HepG2 (cell line): ENCODE measurements at regions not wholly inside any gene's neighbourhood (a gene's known extent, or its start where the extent isn't known, plus 50 kb on each side); places are given as distances from the start of the nearest gene placed in this dataset.

Experiments
- ATAC-seq: fragments of 200-7000 bp; cut with Tn5 transposase; 3 replicates; pipeline ENCODE4 v1.9.1; 2020; ENCODE audit warnings: mild to moderate bottlenecking, moderate library complexity
- BruUV-seq: library from RNA; stranded (reverse); fragments of 400-500 nt; replicated peaks from 2 replicates; lab custom pipeline; 2021; lab: Mats Ljungman, UMichigan
- CTCF ChIA-PET: fragments of 300-600 bp; formaldehyde crosslinking; extraction: SDS; loops from one replicate; lab custom pipeline; 2021; ENCODE audit warnings: low total read pairs, inconsistent platforms, low intra/inter-chr PET ratio; lab: Yijun Ruan, JAX
- POLR2A ChIA-PET: fragments of 350-600 bp; sonication (Branson Sonifier 250); formaldehyde crosslinking; loops from one replicate; lab custom pipeline; 2020; ENCODE audit warnings: antibody characterized with exemption, inconsistent platforms; lab: Yijun Ruan, JAX
- DNase-seq: peaks from one replicate; pipeline ENCODE4 v3.0.0-alpha.2; 2015; ENCODE audit warnings: low spot score
- FAIRE-seq: peaks from 3 replicates; lab custom pipeline; 2011; peaks lifted over from hg19 to GRCh38; lab: Jason Lieb, UNC
- H2AFZ ChIP-seq: one replicate; pipeline ENCODE4 v1.6.1; 2011; ENCODE audit warnings: low read length, inconsistent platforms
- H3K27ac ChIP-seq: fragments of 300-600 bp; 3 replicates; pipeline ENCODE4 v1.8.0; 2011; ENCODE audit warnings: mixed run types, mild to moderate bottlenecking, mixed read lengths, low read length, inconsistent platforms; ENCODE audit not compliant: insufficient read depth; ENCODE audit errors: extremely low read length
- H3K27me3 ChIP-seq, 2 experiments: fragments of 200-600 bp in 1 of 2; 2 replicates in 1 of 2; 3 replicates in 1 of 2; pipeline versions ENCODE4 v1.6.0 to v1.8.0; 2011; ENCODE audit warnings: low read length in 2 of 2, mild to moderate bottlenecking in 2 of 2, moderate library complexity in 2 of 2, inconsistent platforms in 1 of 2; ENCODE audit not compliant: insufficient read depth in 2 of 2, control insufficient read depth in 1 of 2
- H3K36me3 ChIP-seq, 2 experiments: fragments of 200-600 bp in 1 of 2; replicated peaks in 1 of 2; 2 replicates in 1 of 2; 3 replicates in 1 of 2; pipeline versions ENCODE4 v1.5.1 to v1.8.0; 2011; ENCODE audit warnings: low read length in 2 of 2, inconsistent platforms in 1 of 2; ENCODE audit not compliant: insufficient read depth in 2 of 2, control insufficient read depth in 1 of 2
- H3K4me1 ChIP-seq: 2 replicates; pipeline ENCODE4 v1.5.1; 2012; ENCODE audit warnings: low read length, inconsistent platforms; ENCODE audit not compliant: insufficient read depth
- H3K4me2 ChIP-seq: 2 replicates; pipeline ENCODE4 v1.6.0; 2011; ENCODE audit warnings: low read depth, low read length, inconsistent platforms
- H3K4me3 ChIP-seq, 3 experiments: fragments of 200-600 bp in 1 of 3; sonication (generic), shearing (Covaris generic) in 1 of 3; replicated peaks in 1 of 3; 2 replicates each; pipeline ENCODE4 v1.5.1; 2011 to 2016; ENCODE audit warnings: low read length in 3 of 3, inconsistent platforms in 2 of 3, low read depth in 2 of 3, mild to moderate bottlenecking in 2 of 3, control low read depth in 1 of 3, mixed read lengths in 1 of 3; ENCODE audit not compliant: insufficient read depth in 1 of 3
- H3K79me2 ChIP-seq: one replicate; pipeline ENCODE4 v1.6.1; 2011; ENCODE audit warnings: low read length, inconsistent platforms; ENCODE audit not compliant: insufficient read depth
- H3K9ac ChIP-seq: 2 replicates; pipeline ENCODE4 v1.6.0; 2011; ENCODE audit warnings: mild to moderate bottlenecking, low read depth, low read length, inconsistent platforms; ENCODE audit not compliant: insufficient read depth
- H3K9me3 ChIP-seq: 2 replicates; pipeline ENCODE4 v1.5.1; 2012; ENCODE audit warnings: mild to moderate bottlenecking, low read length
- H4K20me1 ChIP-seq: 2 replicates; pipeline ENCODE4 v1.6.0; 2011; ENCODE audit warnings: inconsistent platforms, mild to moderate bottlenecking, low read length, moderate library complexity; ENCODE audit not compliant: insufficient read depth
- CBFB ChIP-seq: sonication (generic); formaldehyde crosslinking; IDR thresholded peaks from 2 replicates; pipeline ENCODE4 v1.4.0; 2020; ENCODE audit warnings: missing genetic modification reagents
- CBX5 ChIP-seq: sonication (generic); formaldehyde crosslinking; IDR thresholded peaks from 2 replicates; pipeline ENCODE4 v1.4.0; 2020; ENCODE audit warnings: missing genetic modification reagents, borderline replicate concordance
- IKZF1 ChIP-seq: fragments of 450-650 bp; IDR thresholded peaks from 2 replicates; pipeline ENCODE4 v1.7.1; 2016
- MED1 ChIP-seq: sonication (generic); formaldehyde crosslinking; IDR thresholded peaks from 2 replicates; pipeline ENCODE4 v1.4.0; 2020; ENCODE audit warnings: missing genetic modification reagents
- MZF1 ChIP-seq: sonication (generic); formaldehyde crosslinking; IDR thresholded peaks from 2 replicates; pipeline ENCODE4 v1.8.1; 2023; ENCODE audit warnings: mild to moderate bottlenecking, missing genetic modification reagents, borderline replicate concordance
- REXO4 ChIP-seq: sonication (generic); formaldehyde crosslinking; IDR thresholded peaks from 2 replicates; pipeline ENCODE4 v1.8.0; 2022; ENCODE audit warnings: missing genetic modification reagents, mild to moderate bottlenecking, borderline replicate concordance
- RXRB ChIP-seq: IDR thresholded peaks from 2 replicates; pipeline ENCODE4 v1.6.1; 2016; ENCODE audit warnings: borderline replicate concordance, missing genetic modification reagents, missing compliant biosample characterization
- ZBTB10 ChIP-seq: sonication (generic); formaldehyde crosslinking; IDR thresholded peaks from 2 replicates; pipeline ENCODE4 v1.4.0; 2020; ENCODE audit warnings: missing genetic modification reagents, borderline replicate concordance
- ZFAT ChIP-seq: sonication (generic); formaldehyde crosslinking; conservative IDR thresholded peaks from 2 replicates; pipeline ENCODE4 v1.8.1; 2023; ENCODE audit warnings: missing genetic modification reagents, inconsistent platforms
- ZFP82 ChIP-seq: sonication (generic); formaldehyde crosslinking; IDR thresholded peaks from 2 replicates; pipeline ENCODE4 v1.5.1; 2020; ENCODE audit warnings: mild to moderate bottlenecking, missing genetic modification reagents, borderline replicate concordance
- ZNF3 ChIP-seq: IDR thresholded peaks from 2 replicates; pipeline ENCODE4 v1.7.0; 2017; ENCODE audit warnings: inconsistent platforms
- ZNF709 ChIP-seq: sonication (generic); formaldehyde crosslinking; IDR thresholded peaks from 2 replicates; pipeline ENCODE4 v1.5.0; 2020; ENCODE audit warnings: mild to moderate bottlenecking, missing genetic modification reagents
- ZNF772 ChIP-seq: sonication (generic); formaldehyde crosslinking; IDR thresholded peaks from 2 replicates; pipeline ENCODE4 v1.5.0; 2020; ENCODE audit warnings: mild to moderate bottlenecking, missing genetic modification reagents
- WGBS: methylation state at CpG from one replicate; pipeline ENCODE4 v1.1.6; 2017; ENCODE audit warnings: low lambda C conversion rate; 5-methylcytosine and 5-hydroxymethylcytosine counted together
- in situ Hi-C: cut with HindIII; loops from 2 replicates; pipeline ENCODE4 v1.10.0; 2017; ENCODE audit warnings: low pct_unique_long_range_greater_than_20kb; ENCODE audit not compliant: extremely low pct_ligation_motif_present
- intact Hi-C: fragments of 100-400 bp; cut with micrococcal nuclease; formaldehyde crosslinking; loops from one replicate; pipeline ENCODE4 v1.10.0; 2022; ENCODE audit not compliant: unreplicated experiment
- TF ChIP-seq, protein P1 (sequence below): sonication (generic); formaldehyde crosslinking; IDR thresholded peaks from 2 replicates; pipeline ENCODE4 v1.8.0; 2022; ENCODE audit warnings: mild to moderate bottlenecking, missing genetic modification reagents; ENCODE audit not compliant: insufficient replicate concordance
- TF ChIP-seq, protein P2 (sequence below): IDR thresholded peaks from 2 replicates; pipeline ENCODE4 v1.6.1; 2012; ENCODE audit warnings: low read depth, low read length, improper control_type of control experiment

GRCh38 chr15:93730724-93731123, 500.6 kb upstream of the MCTP2 start:
- Histone ChIP-seq H4K20me1 (no peaks in the 10 kb centered on the region), H3K27ac (no peak overlapping the region), H3K9ac (no peak overlapping the region), H3K4me1 (no peaks in the 10 kb centered on the region), H3K36me3 (no peaks in the 10 kb centered on the region), H3K27me3 (no peaks in the 10 kb centered on the region), H3K9me3 (peaks cover 30% of the 10 kb centered on the region), H2AFZ (no peak overlapping the region), H3K79me2 (no peaks in the 10 kb centered on the region), H3K4me2 (no peak overlapping the region), H3K4me3 (no peak overlapping the region)
- intact Hi-C loops (no loop called here), in situ Hi-C loops (no loop called here)
- BruUV-seq = no TSS peak
- 10% methylated on average over 8 of the region's 11 CpGs for WGBS
- ATAC-seq (no peak), DNase-seq (no peak), FAIRE-seq (no peak)
- TF ChIP-seq CBX5 (no peak), RXRB (CRISPR knock-in tag) (no peak), ZNF709 (CRISPR knock-in tag) (no peak), MZF1 (no peak), IKZF1 (no peak), ZNF3 (no peak), ZNF772 (CRISPR knock-in tag) (no peak), MED1 (CRISPR knock-in tag) (no peak), ZFP82 (CRISPR knock-in tag) (no peak), CBFB (CRISPR knock-in tag) (no peak), ZFAT (CRISPR knock-in tag) (no peak), ZBTB10 (no peak), REXO4 (CRISPR knock-in tag) (no peak)
- TF ChIP-seq, protein P1, sequence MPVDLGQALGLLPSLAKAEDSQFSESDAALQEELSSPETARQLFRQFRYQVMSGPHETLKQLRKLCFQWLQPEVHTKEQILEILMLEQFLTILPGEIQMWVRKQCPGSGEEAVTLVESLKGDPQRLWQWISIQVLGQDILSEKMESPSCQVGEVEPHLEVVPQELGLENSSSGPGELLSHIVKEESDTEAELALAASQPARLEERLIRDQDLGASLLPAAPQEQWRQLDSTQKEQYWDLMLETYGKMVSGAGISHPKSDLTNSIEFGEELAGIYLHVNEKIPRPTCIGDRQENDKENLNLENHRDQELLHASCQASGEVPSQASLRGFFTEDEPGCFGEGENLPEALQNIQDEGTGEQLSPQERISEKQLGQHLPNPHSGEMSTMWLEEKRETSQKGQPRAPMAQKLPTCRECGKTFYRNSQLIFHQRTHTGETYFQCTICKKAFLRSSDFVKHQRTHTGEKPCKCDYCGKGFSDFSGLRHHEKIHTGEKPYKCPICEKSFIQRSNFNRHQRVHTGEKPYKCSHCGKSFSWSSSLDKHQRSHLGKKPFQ (CRISPR knock-in tag) = no peak
- TF ChIP-seq, protein P2, sequence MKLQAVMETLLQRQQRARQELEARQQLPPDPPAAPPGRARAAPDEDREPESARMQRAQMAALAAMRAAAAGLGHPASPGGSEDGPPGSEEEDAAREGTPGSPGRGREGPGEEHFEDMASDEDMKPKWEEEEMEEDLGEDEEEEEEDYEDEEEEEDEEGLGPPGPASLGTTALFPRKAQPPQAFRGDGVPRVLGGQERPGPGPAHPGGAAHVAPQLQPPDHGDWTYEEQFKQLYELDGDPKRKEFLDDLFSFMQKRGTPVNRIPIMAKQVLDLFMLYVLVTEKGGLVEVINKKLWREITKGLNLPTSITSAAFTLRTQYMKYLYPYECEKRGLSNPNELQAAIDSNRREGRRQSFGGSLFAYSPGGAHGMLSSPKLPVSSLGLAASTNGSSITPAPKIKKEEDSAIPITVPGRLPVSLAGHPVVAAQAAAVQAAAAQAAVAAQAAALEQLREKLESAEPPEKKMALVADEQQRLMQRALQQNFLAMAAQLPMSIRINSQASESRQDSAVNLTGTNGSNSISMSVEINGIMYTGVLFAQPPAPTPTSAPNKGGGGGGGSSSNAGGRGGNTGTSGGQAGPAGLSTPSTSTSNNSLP = no peak
- POLR2A ChIA-PET = no interaction called here
- CTCF ChIA-PET = no interaction called here
